GM12875 (cell line): ENCODE measurements at regions not wholly inside any gene's neighbourhood (a gene's known extent, or its start where the extent isn't known, plus 50 kb on each side); places are given as distances from the start of the nearest gene placed in this dataset.

Experiments used
- H3K4me3 ChIP-seq: one replicate; pipeline ENCODE4 v1.5.1; 2011; ENCODE audit warnings: low read depth, low read length, control low read depth
- TF ChIP-seq, protein P1 (sequence below): IDR thresholded peaks from 2 replicates; pipeline ENCODE4 v1.5.1; 2011; ENCODE audit warnings: low read depth, mild to moderate bottlenecking, control low read depth, inconsistent platforms, low read length, moderate library complexity, borderline replicate concordance; ENCODE audit not compliant: insufficient read depth

DNA sequence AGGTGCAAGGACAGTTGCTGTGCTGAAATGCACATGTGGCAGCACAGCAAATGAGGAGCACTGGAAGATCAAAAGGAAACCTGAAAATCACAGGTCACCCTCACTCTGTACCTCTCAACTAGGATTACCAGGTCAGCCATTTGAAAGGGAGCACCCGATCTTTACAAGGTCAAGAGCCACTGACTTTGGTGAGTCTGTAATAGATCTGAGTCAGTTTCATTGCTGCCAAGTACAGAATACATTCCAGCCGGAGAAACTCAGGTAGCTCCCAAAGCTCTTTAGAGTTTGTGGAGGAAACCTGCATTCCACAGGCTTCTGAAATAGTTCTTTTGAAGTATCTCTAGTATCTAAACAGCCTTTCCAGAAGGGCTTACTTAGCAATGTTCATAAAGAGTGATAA, 217.5 kb downstream of the SNX13 start:
- TF ChIP-seq, protein P1, sequence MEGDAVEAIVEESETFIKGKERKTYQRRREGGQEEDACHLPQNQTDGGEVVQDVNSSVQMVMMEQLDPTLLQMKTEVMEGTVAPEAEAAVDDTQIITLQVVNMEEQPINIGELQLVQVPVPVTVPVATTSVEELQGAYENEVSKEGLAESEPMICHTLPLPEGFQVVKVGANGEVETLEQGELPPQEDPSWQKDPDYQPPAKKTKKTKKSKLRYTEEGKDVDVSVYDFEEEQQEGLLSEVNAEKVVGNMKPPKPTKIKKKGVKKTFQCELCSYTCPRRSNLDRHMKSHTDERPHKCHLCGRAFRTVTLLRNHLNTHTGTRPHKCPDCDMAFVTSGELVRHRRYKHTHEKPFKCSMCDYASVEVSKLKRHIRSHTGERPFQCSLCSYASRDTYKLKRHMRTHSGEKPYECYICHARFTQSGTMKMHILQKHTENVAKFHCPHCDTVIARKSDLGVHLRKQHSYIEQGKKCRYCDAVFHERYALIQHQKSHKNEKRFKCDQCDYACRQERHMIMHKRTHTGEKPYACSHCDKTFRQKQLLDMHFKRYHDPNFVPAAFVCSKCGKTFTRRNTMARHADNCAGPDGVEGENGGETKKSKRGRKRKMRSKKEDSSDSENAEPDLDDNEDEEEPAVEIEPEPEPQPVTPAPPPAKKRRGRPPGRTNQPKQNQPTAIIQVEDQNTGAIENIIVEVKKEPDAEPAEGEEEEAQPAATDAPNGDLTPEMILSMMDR = no peak
- no peak overlapping the region for H3K4me3 ChIP-seq

- TF ChIP-seq, protein P1 = no peak
- no peak overlapping the region for H3K4me3 ChIP-seq
These were observed 214.5 kb downstream of the SNX13 start for GRCh38 chr7:17725821-17726220.

DNA sequence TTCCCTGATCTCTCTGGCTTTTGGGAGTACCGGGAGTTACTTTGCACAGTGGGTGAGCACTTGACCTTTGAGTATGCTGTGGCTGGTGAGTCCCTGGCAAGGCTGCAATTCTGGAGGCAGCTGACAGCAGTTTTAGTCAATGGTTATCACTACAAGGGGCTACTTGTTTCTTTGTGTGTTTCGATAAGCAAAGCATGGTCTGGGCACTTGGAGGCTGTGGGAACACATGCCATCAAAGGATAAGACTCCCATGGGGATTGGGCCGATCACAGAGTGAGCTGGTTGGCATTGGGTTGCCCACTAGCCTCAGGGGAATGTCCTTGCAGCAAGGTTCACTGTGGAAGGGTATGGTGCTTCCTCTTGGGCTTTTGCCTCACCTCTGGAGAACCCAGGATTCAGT, 208.2 kb downstream of the SNX13 start:
- TF ChIP-seq, protein P1 = no peak

More for the DNA sequence above, 208.2 kb downstream of the SNX13 start:
- H3K4me3 ChIP-seq = no peak overlapping the region
